ENCODE measurements at regions not wholly inside any gene's neighbourhood (a gene's known extent, or its start where the extent isn't known, plus 50 kb on each side); places are given as distances from the start of the nearest gene placed in this dataset.

DNA sequence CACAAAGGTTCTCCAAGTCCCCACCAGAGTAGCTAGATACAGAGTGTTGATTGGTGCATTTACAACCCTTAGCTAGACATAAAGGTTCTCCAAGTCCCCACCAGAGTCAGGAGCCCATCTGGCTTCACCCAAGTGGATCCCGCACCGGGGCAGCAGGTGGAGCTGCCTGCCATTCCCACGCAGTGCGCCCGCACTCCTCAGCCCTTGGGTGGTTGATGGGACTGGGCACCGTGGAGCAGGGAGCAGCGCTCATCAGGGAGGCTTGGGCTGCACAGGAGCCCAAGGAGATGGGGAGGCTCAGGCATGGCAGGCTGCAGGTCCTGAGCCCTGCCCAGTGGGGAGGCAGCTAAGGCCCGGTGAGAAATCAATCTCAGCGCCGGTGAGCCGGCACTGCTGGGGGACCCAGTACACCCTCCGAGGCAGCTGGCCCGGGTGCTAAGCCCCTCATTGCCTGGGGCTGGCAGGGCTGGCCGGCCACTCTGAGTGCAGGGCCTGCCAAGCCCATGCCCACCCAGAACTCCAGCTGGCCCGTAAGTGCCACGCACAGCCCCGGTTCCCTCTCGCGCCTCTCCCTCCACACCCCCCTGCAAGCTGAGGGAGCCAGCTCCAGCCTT is 404.1 kb downstream of the METTL15 start:
- H3K9me2 ChIP-seq (ENCODE audit: insufficient read depth) = no peaks in the 10 kb centered on the region
- no peak overlapping the region for H3K9ac ChIP-seq
- no peak overlapping the region for H3K27ac ChIP-seq
- H2AFZ ChIP-seq = no peak overlapping the region
- TF ChIP-seq EZH2 (IDR thresholded peaks at IDR 0.05; ENCODE audit: insufficient read depth, poor library complexity, severe bottlenecking) = no peak
- no peak for TF ChIP-seq EZH2phosphoT487 (IDR thresholded peaks at IDR 0.05; ENCODE audit: insufficient read depth, low read depth)
- DNase-seq = no peak
- no peaks in the 10 kb centered on the region for H3K4me1 ChIP-seq (ENCODE audit: insufficient read depth)
- no peaks in the 10 kb centered on the region for H3K27me3 ChIP-seq (replicated peaks; ENCODE audit: insufficient read depth)
- no peaks in the 10 kb centered on the region for H3K79me2 ChIP-seq (ENCODE audit: insufficient read depth)
- no peaks in the 10 kb centered on the region for H4K20me1 ChIP-seq (ENCODE audit: insufficient read depth)
- WGBS, 2 experiments (ENCODE audit: low coverage in 1 of 2, low lambda C conversion rate in 2 of 2, missing lambda C conversion rate in 2 of 2) = 79 to 90% methylated on average over 16 to 19 of the region's 19 CpGs
- H3F3A ChIP-seq (ENCODE audit: insufficient read depth) = no peaks in the 10 kb centered on the region
- in situ Hi-C loops (cut with MboI) = no loop called here
- no peaks in the 10 kb centered on the region for H3K9me3 ChIP-seq (ENCODE audit: low read depth)
- H3K4me3 ChIP-seq = no peak overlapping the region
- no peaks in the 10 kb centered on the region for H3K36me3 ChIP-seq (ENCODE audit: low read depth)
- H3K4me2 ChIP-seq (ENCODE audit: unreplicated experiment) = no peak overlapping the region

DNA sequence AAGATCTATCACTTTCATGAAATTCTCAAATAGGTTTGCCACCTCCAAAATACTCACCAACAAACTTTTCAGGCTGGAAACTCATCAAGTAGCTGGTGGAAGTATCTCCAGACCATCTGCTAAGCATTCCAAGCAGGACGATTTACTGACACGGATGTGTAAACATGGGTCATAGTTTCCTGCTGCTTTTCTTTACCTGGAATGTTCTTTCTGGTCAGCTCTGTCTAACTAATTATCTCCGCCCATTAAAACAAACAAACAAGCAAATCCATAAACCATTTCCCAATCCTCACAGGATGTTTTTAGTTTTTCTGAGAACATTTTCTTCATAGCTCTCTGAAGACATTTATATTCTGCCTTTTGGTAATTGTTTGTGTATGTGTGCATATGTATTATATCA is 397.0 kb downstream of the METTL15 start:
- Histone ChIP-seq H3K27me3 (replicated peaks; ENCODE audit: insufficient read depth) (no peaks in the 10 kb centered on the region), H3K4me3 (no peak overlapping the region), H3K79me2 (ENCODE audit: insufficient read depth) (no peaks in the 10 kb centered on the region), H3K9me2 (ENCODE audit: insufficient read depth) (no peaks in the 10 kb centered on the region), H3K4me2 (ENCODE audit: unreplicated experiment) (no peak overlapping the region), H3K9ac (no peak overlapping the region), H2AFZ (no peak overlapping the region), H4K20me1 (ENCODE audit: insufficient read depth) (no peaks in the 10 kb centered on the region), H3F3A (ENCODE audit: insufficient read depth) (no peaks in the 10 kb centered on the region), H3K9me3 (ENCODE audit: low read depth) (no peaks in the 10 kb centered on the region), H3K27ac (no peak overlapping the region), H3K36me3 (ENCODE audit: low read depth) (no peaks in the 10 kb centered on the region), H3K4me1 (ENCODE audit: insufficient read depth) (no peaks in the 10 kb centered on the region)
- 32% methylated on average over 3 of the region's 3 CpGs for WGBS, 2 experiments (ENCODE audit: low coverage in 1 of 2, low lambda C conversion rate in 2 of 2, missing lambda C conversion rate in 2 of 2)
- TF ChIP-seq EZH2 (IDR thresholded peaks at IDR 0.05; ENCODE audit: insufficient read depth, poor library complexity, severe bottlenecking) (no peak), EZH2phosphoT487 (IDR thresholded peaks at IDR 0.05; ENCODE audit: insufficient read depth, low read depth) (no peak)
- in situ Hi-C loops (cut with MboI) = no loop called here
- DNase-seq = no peak

DNA sequence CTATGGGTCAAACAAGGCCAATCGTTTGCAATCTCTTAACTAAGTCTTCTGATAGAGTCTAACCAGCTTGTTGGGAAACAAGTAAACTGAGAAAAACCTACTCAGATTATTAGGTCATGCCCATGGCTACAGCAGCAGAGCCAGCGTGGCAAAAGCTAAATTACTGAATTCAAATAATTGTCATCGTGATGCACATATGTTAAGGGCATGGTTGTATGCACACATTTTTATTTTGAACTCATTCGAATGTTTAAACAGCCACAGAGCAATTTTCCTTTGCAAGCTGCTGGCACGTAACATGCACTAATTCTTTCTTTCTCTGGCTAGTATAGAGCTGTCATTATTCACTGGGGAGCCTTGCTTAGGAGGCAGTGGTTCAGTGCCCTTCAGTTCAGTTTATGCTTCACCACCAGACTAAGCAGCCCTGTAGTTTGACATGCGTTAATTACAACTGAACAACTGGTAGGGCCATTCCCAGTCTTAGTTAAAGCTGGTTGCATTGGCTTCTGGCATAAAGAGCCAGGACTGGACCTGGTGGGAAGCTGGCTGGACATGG is 396.4 kb downstream of the METTL15 start:
- Histone ChIP-seq H3K9me2 (ENCODE audit: insufficient read depth) (no peaks in the 10 kb centered on the region), H3F3A (ENCODE audit: insufficient read depth) (no peaks in the 10 kb centered on the region), H3K27ac (no peak overlapping the region), H3K79me2 (ENCODE audit: insufficient read depth) (no peaks in the 10 kb centered on the region), H3K27me3 (replicated peaks; ENCODE audit: insufficient read depth) (no peaks in the 10 kb centered on the region), H3K9ac (no peak overlapping the region), H2AFZ (no peak overlapping the region), H3K4me2 (ENCODE audit: unreplicated experiment) (no peak overlapping the region), H3K4me1 (ENCODE audit: insufficient read depth) (no peaks in the 10 kb centered on the region), H3K4me3 (no peak overlapping the region), H3K9me3 (ENCODE audit: low read depth) (no peaks in the 10 kb centered on the region), H3K36me3 (ENCODE audit: low read depth) (no peaks in the 10 kb centered on the region), H4K20me1 (ENCODE audit: insufficient read depth) (no peaks in the 10 kb centered on the region)
- TF ChIP-seq EZH2 (IDR thresholded peaks at IDR 0.05; ENCODE audit: insufficient read depth, poor library complexity, severe bottlenecking) (no peak), EZH2phosphoT487 (IDR thresholded peaks at IDR 0.05; ENCODE audit: insufficient read depth, low read depth) (no peak)
- WGBS, 2 experiments (ENCODE audit: low coverage in 1 of 2, low lambda C conversion rate in 2 of 2, missing lambda C conversion rate in 2 of 2) = 38% methylated on average over 6 of the region's 6 CpGs
- DNase-seq = no peak
- in situ Hi-C loops (cut with MboI) = no loop called here

DNA sequence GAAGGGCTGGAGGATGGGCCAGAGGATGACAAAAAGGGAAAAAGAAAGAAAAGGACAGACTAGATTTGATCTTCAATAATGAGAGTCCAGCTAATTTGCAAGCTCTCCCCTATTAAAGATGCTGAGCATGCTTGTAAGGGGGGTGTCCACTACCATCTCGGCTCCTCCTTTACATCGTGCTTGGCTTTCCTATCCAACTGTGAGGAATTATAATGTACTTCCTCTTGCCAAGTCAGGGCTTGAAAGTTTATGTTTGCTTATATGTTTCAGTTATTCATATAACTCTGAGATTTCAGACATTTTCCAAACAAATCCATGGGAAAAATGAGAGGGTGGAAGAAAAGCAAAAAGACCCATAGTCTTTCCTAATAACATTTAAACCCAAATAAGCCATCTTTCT is 387.1 kb downstream of the METTL15 start:
- Histone ChIP-seq H3K36me3 (ENCODE audit: low read depth) (no peaks in the 10 kb centered on the region), H3K9ac (no peak overlapping the region), H3K9me3 (ENCODE audit: low read depth) (no peaks in the 10 kb centered on the region), H3K79me2 (ENCODE audit: insufficient read depth) (no peaks in the 10 kb centered on the region), H3K9me2 (ENCODE audit: insufficient read depth) (no peaks in the 10 kb centered on the region), H4K20me1 (ENCODE audit: insufficient read depth) (no peaks in the 10 kb centered on the region), H3F3A (ENCODE audit: insufficient read depth) (no peaks in the 10 kb centered on the region), H2AFZ (no peak overlapping the region), H3K4me3 (no peak overlapping the region), H3K4me2 (ENCODE audit: unreplicated experiment) (no peak overlapping the region), H3K27me3 (replicated peaks; ENCODE audit: insufficient read depth) (no peaks in the 10 kb centered on the region), H3K4me1 (ENCODE audit: insufficient read depth) (no peaks in the 10 kb centered on the region), H3K27ac (no peak overlapping the region)
- in situ Hi-C loops (cut with MboI) = no loop called here
- WGBS, 2 experiments (ENCODE audit: low coverage in 1 of 2, low lambda C conversion rate in 2 of 2, missing lambda C conversion rate in 2 of 2) = 46 to 49% methylated on average over 2 of the region's 2 CpGs
- no peak for DNase-seq
- TF ChIP-seq EZH2phosphoT487 (IDR thresholded peaks at IDR 0.05; ENCODE audit: insufficient read depth, low read depth) (no peak), EZH2 (IDR thresholded peaks at IDR 0.05; ENCODE audit: insufficient read depth, poor library complexity, severe bottlenecking) (no peak)
